Large intestine (tissue), 3 donors: ENCODE measurements at regions not wholly inside any gene's neighbourhood (a gene's known extent, or its start where the extent isn't known, plus 50 kb on each side); places are given as distances from the start of the nearest gene placed in this dataset.

Experiments used
- DNase-seq, 2 donors: peaks; one replicate each; pipeline versions ENCODE4 v3.0.0 to v3.0.0-alpha.2; 2013
- H3K27ac ChIP-seq: one replicate; pipeline ENCODE4 v1.5.1; 2013; ENCODE audit warnings: low read length
- H3K27me3 ChIP-seq: 2 replicates; pipeline ENCODE4 v1.6.1; 2013; ENCODE audit warnings: low read length; ENCODE audit not compliant: control insufficient read depth, insufficient read depth
- H3K36me3 ChIP-seq: 2 replicates; pipeline ENCODE4 v1.6.1; 2013; ENCODE audit warnings: low read length; ENCODE audit not compliant: control insufficient read depth, insufficient read depth
- H3K4me1 ChIP-seq: one replicate; pipeline ENCODE4 v1.6.1; 2013; ENCODE audit warnings: low read length; ENCODE audit not compliant: control insufficient read depth, insufficient read depth
- H3K4me3 ChIP-seq: one replicate; pipeline ENCODE4 v1.5.1; 2013; ENCODE audit warnings: low read length
- H3K9me3 ChIP-seq: one replicate; pipeline ENCODE4 v1.6.1; 2013; ENCODE audit warnings: mild to moderate bottlenecking, low read depth, low read length, moderate library complexity; ENCODE audit not compliant: control insufficient read depth
- whole genome bisulfite sequencing: methylation state at CpG from one replicate; pipeline ENCODE4 v1.1.5; 2013; ENCODE audit warnings: low lambda C conversion rate; ENCODE audit not compliant: insufficient coverage; 5-methylcytosine and 5-hydroxymethylcytosine counted together

GRCh38 chr13:77480066-77480465 lies 55.4 kb upstream of the SCEL start:
- Histone ChIP-seq H3K27ac (no peak overlapping the region), H3K9me3 (peaks cover 2% of the 10 kb centered on the region), H3K27me3 (no peaks in the 10 kb centered on the region), H3K36me3 (no peaks in the 10 kb centered on the region), H3K4me3 (no peak overlapping the region), H3K4me1 (no peaks in the 10 kb centered on the region)
- no peak for DNase-seq
- WGBS: 37% methylated on average over 2 of the region's 2 CpGs

- no CpG with 5 or more reads among the region's 2 CpGs for WGBS
- no peak for DNase-seq
Measured at GRCh38 chr13:77479326-77479725, 56.2 kb upstream of the SCEL start.

GRCh38 chr13:77477299-77477848 lies 58.1 kb upstream of the SCEL start:
- no peaks in the 10 kb centered on the region for H3K36me3 ChIP-seq
- H3K27me3 ChIP-seq: no peaks in the 10 kb centered on the region
- DNase-seq: no peak
- no peak overlapping the region for H3K4me3 ChIP-seq
- no peaks in the 10 kb centered on the region for H3K4me1 ChIP-seq
- H3K9me3 ChIP-seq: peaks cover 2% of the 10 kb centered on the region
- whole genome bisulfite sequencing: 100% methylated on average over 1 of the region's 3 CpGs
- H3K27ac ChIP-seq: no peak overlapping the region

More at GRCh38 chr13:77479326-77479725, 56.2 kb upstream of the SCEL start:
- no peak overlapping the region for H3K27ac ChIP-seq
- no peak overlapping the region for H3K4me3 ChIP-seq
- no peaks in the 10 kb centered on the region for H3K36me3 ChIP-seq
- no peaks in the 10 kb centered on the region for H3K27me3 ChIP-seq
- peaks cover 2% of the 10 kb centered on the region for H3K9me3 ChIP-seq
- no peaks in the 10 kb centered on the region for H3K4me1 ChIP-seq

GRCh38 chr13:77476456-77476855 lies 59.0 kb upstream of the SCEL start:
- H3K36me3 ChIP-seq: no peaks in the 10 kb centered on the region
- DNase-seq: no peak
- H3K27ac ChIP-seq: no peak overlapping the region
- peaks cover 2% of the 10 kb centered on the region for H3K9me3 ChIP-seq
- H3K4me1 ChIP-seq: no peaks in the 10 kb centered on the region
- H3K4me3 ChIP-seq: no peak overlapping the region
- H3K27me3 ChIP-seq: no peaks in the 10 kb centered on the region

- Histone ChIP-seq H3K27me3 (no peaks in the 10 kb centered on the region), H3K9me3 (peaks cover 2% of the 10 kb centered on the region), H3K27ac (no peak overlapping the region), H3K4me1 (no peaks in the 10 kb centered on the region), H3K36me3 (no peaks in the 10 kb centered on the region), H3K4me3 (no peak overlapping the region)
- no CpG with 5 or more reads among the region's 47 CpGs for WGBS
- DNase-seq: no peak
Measured at GRCh38 chr13:77475345-77476084, 60.0 kb upstream of the SCEL start.

GRCh38 chr13:77470986-77471385 lies 64.5 kb upstream of the SCEL start:
- H3K4me1 ChIP-seq: no peaks in the 10 kb centered on the region
- peaks cover 2% of the 10 kb centered on the region for H3K9me3 ChIP-seq
- H3K27me3 ChIP-seq: no peaks in the 10 kb centered on the region
- H3K36me3 ChIP-seq: no peaks in the 10 kb centered on the region
- H3K27ac ChIP-seq: no peak overlapping the region
- H3K4me3 ChIP-seq: no peak overlapping the region
- no peak for DNase-seq
- 100% methylated on average over 1 of the region's 3 CpGs for WGBS

- no peak for DNase-seq
- Histone ChIP-seq H3K36me3 (no peaks in the 10 kb centered on the region), H3K4me1 (no peaks in the 10 kb centered on the region), H3K27me3 (no peaks in the 10 kb centered on the region), H3K4me3 (no peak overlapping the region), H3K27ac (no peak overlapping the region), H3K9me3 (no peaks in the 10 kb centered on the region)
- WGBS: 100% methylated on average over 1 of the region's 4 CpGs
Measured at GRCh38 chr13:77466753-77467422, 68.6 kb upstream of the SCEL start.

- no peaks in the 10 kb centered on the region for H3K4me1 ChIP-seq
- no peak overlapping the region for H3K27ac ChIP-seq
- no peaks in the 10 kb centered on the region for H3K27me3 ChIP-seq
- no peaks in the 10 kb centered on the region for H3K36me3 ChIP-seq
- DNase-seq: no peak
- H3K9me3 ChIP-seq: no peaks in the 10 kb centered on the region
- H3K4me3 ChIP-seq: no peak overlapping the region
Measured at GRCh38 chr13:77465603-77466195, 69.8 kb upstream of the SCEL start.

GRCh38 chr13:77460195-77460594 lies 75.3 kb upstream of the SCEL start:
- WGBS: no CpG with 5 or more reads among the region's 2 CpGs
- H3K27ac ChIP-seq: no peak overlapping the region
- no peak for DNase-seq

GRCh38 chr13:77459592-77459991 lies 75.9 kb upstream of the SCEL start:
- H3K4me1 ChIP-seq: no peaks in the 10 kb centered on the region
- H3K9me3 ChIP-seq: no peaks in the 10 kb centered on the region
- H3K36me3 ChIP-seq: no peaks in the 10 kb centered on the region
- H3K4me3 ChIP-seq: no peak overlapping the region
- DNase-seq: no peak
- WGBS: no CpG with 5 or more reads among the region's 3 CpGs
- no peak overlapping the region for H3K27ac ChIP-seq
- no peaks in the 10 kb centered on the region for H3K27me3 ChIP-seq

More at GRCh38 chr13:77460195-77460594, 75.3 kb upstream of the SCEL start:
- H3K27me3 ChIP-seq: no peaks in the 10 kb centered on the region
- H3K9me3 ChIP-seq: no peaks in the 10 kb centered on the region
- no peaks in the 10 kb centered on the region for H3K4me1 ChIP-seq
- no peaks in the 10 kb centered on the region for H3K36me3 ChIP-seq
- H3K4me3 ChIP-seq: no peak overlapping the region
